Endothelial cell of umbilical vein (primary cell): ENCODE measurements at regions not wholly inside any gene's neighbourhood (a gene's known extent, or its start where the extent isn't known, plus 50 kb on each side); places are given as distances from the start of the nearest gene placed in this dataset.

Experiments
- CTCF ChIP-seq, 2 donors: IDR thresholded peaks; 1 replicate in 1 of 2; 2 replicates in 1 of 2; pipeline ENCODE4 v1.5.1; 2011; ENCODE audit warnings: low read length in 2 of 2, mild to moderate bottlenecking in 2 of 2, moderate library complexity in 2 of 2, control low read depth in 1 of 2, inconsistent platforms in 1 of 2, low read depth in 1 of 2; ENCODE audit not compliant: insufficient read depth in 1 of 2; ENCODE audit errors: extremely low read depth in 1 of 2
- MAX ChIP-seq: IDR thresholded peaks from 2 replicates; pipeline ENCODE4 v1.6.1; 2011; ENCODE audit not compliant: insufficient read depth, insufficient read length
- MYC ChIP-seq: IDR thresholded peaks from one replicate; pipeline ENCODE4 v1.6.1; 2011; ENCODE audit warnings: mild to moderate bottlenecking, low read depth, low read length
- POLR2A ChIP-seq: IDR thresholded peaks from 2 replicates; pipeline ENCODE4 v1.6.1; 2012; ENCODE audit warnings: low read depth, mild to moderate bottlenecking, control low read depth, low read length
- POLR2AphosphoS5 ChIP-seq: IDR thresholded peaks from 2 replicates; pipeline ENCODE4 v1.6.1; 2012; ENCODE audit warnings: low read depth, mild to moderate bottlenecking, control low read depth, low read length, moderate library complexity; ENCODE audit not compliant: insufficient read depth

- TF ChIP-seq POLR2A (no peak), CTCF (IDR thresholded peaks at IDR 0.05; ENCODE audit: extremely low read depth in 1 of 2, insufficient read depth in 1 of 2, low read depth in 1 of 2, low read length in 2 of 2) (no peak), POLR2AphosphoS5 (no peak), MAX (no peak), MYC (no peak)
These were observed 954.7 kb downstream of the SLITRK6 start for GRCh38 chr13:84844473-84844872.
